H9 (cell line): ENCODE measurements at regions not wholly inside any gene's neighbourhood (a gene's known extent, or its start where the extent isn't known, plus 50 kb on each side); places are given as distances from the start of the nearest gene placed in this dataset.

ENCODE experiments used
- DNase-seq: peaks from one replicate; pipeline ENCODE4 v3.0.0-alpha.2; 2017
- H2AFZ ChIP-seq: one replicate; pipeline ENCODE4 v1.6.1; 2013; ENCODE audit warnings: mild to moderate bottlenecking, low read length, control low read depth, moderate library complexity
- H2AK5ac ChIP-seq: 2 replicates; pipeline ENCODE4 v1.6.1; 2013; ENCODE audit warnings: low read length, control low read depth, mixed read lengths; ENCODE audit not compliant: insufficient read length
- H2BK120ac ChIP-seq: one replicate; pipeline ENCODE4 v1.6.1; 2013; ENCODE audit warnings: low read depth, mild to moderate bottlenecking, low read length, control low read depth, inconsistent platforms; ENCODE audit not compliant: poor library complexity, severe bottlenecking
- H2BK12ac ChIP-seq: 2 replicates; pipeline ENCODE4 v1.6.1; 2013; ENCODE audit warnings: low read length, control low read depth, mixed read lengths, low read depth; ENCODE audit not compliant: insufficient read length
- H2BK15ac ChIP-seq: 2 replicates; pipeline ENCODE4 v1.6.1; 2013; ENCODE audit warnings: low read depth, low read length, control low read depth
- H2BK20ac ChIP-seq: one replicate; pipeline ENCODE4 v1.6.1; 2013; ENCODE audit warnings: low read depth, mild to moderate bottlenecking, low read length, control low read depth, inconsistent platforms; ENCODE audit not compliant: poor library complexity, severe bottlenecking
- H2BK5ac ChIP-seq: 2 replicates; pipeline ENCODE4 v1.6.1; 2013; ENCODE audit warnings: low read length, control low read depth, mixed read lengths; ENCODE audit not compliant: insufficient read length
- H3K14ac ChIP-seq: 2 replicates; pipeline ENCODE4 v1.6.1; 2013; ENCODE audit warnings: low read length, control low read depth; ENCODE audit not compliant: insufficient read depth
- H3K18ac ChIP-seq: 2 replicates; pipeline ENCODE4 v1.6.1; 2013; ENCODE audit warnings: low read depth, mild to moderate bottlenecking, mixed read lengths, low read length, control low read depth; ENCODE audit not compliant: insufficient read length
- H3K23ac ChIP-seq: 2 replicates; pipeline ENCODE4 v1.6.1; 2013; ENCODE audit warnings: low read length, control low read depth, mixed read lengths, low read depth; ENCODE audit not compliant: insufficient read length
- H3K23me2 ChIP-seq: 2 replicates; pipeline ENCODE4 v1.6.1; 2013; ENCODE audit warnings: low read depth, mild to moderate bottlenecking, mixed read lengths, low read length, control low read depth; ENCODE audit not compliant: insufficient read length, poor library complexity, severe bottlenecking
- H3K27ac ChIP-seq: 2 replicates; pipeline ENCODE4 v1.5.1; 2013; ENCODE audit warnings: low read length, control low read depth, mixed read lengths, low read depth; ENCODE audit not compliant: insufficient read length
- H3K27me3 ChIP-seq: 2 replicates; pipeline ENCODE4 v1.6.1; 2013; ENCODE audit warnings: low read length, control low read depth, inconsistent platforms; ENCODE audit not compliant: insufficient read depth
- H3K4ac ChIP-seq: 2 replicates; pipeline ENCODE4 v1.6.1; 2013; ENCODE audit warnings: low read depth, mild to moderate bottlenecking, control low read depth, inconsistent platforms, low read length, moderate library complexity
- H3K4me1 ChIP-seq: 2 replicates; pipeline ENCODE4 v1.6.1; 2013; ENCODE audit warnings: low read length, control low read depth, inconsistent platforms; ENCODE audit not compliant: insufficient read depth
- H3K4me2 ChIP-seq: 2 replicates; pipeline ENCODE4 v1.6.1; 2013; ENCODE audit warnings: low read length, control low read depth, mixed read lengths; ENCODE audit not compliant: insufficient read length, insufficient read depth
- H3K56ac ChIP-seq: 2 replicates; pipeline ENCODE4 v1.6.1; 2013; ENCODE audit warnings: low read depth, mild to moderate bottlenecking, mixed read lengths, low read length, control low read depth; ENCODE audit not compliant: insufficient read length
- H3K79me1 ChIP-seq: 2 replicates; pipeline ENCODE4 v1.6.1; 2013; ENCODE audit warnings: low read depth, mild to moderate bottlenecking, moderate library complexity, low read length, control low read depth, inconsistent platforms; ENCODE audit not compliant: insufficient read depth, poor library complexity, severe bottlenecking
- H3K79me2 ChIP-seq: 2 replicates; pipeline ENCODE4 v1.6.1; 2013; ENCODE audit warnings: low read length, control low read depth, inconsistent platforms; ENCODE audit not compliant: insufficient read depth
- H3K9ac ChIP-seq: 2 replicates; pipeline ENCODE4 v1.6.1; 2013; ENCODE audit warnings: low read length, control low read depth, mixed read lengths; ENCODE audit not compliant: insufficient read length; ENCODE audit errors: extremely low read depth
- H3K9me3 ChIP-seq: one replicate; pipeline ENCODE4 v1.6.1; 2013; ENCODE audit warnings: low read depth, low read length, inconsistent platforms; ENCODE audit not compliant: control insufficient read depth
- H3T11ph ChIP-seq: one replicate; pipeline ENCODE4 v1.6.1; 2013; ENCODE audit warnings: mild to moderate bottlenecking, low read length, control low read depth, inconsistent platforms
- H4K20me1 ChIP-seq: one replicate; pipeline ENCODE4 v1.6.1; 2013; ENCODE audit not compliant: control insufficient read depth, insufficient read length, insufficient read depth
- H4K5ac ChIP-seq: 2 replicates; pipeline ENCODE4 v1.6.1; 2013; ENCODE audit warnings: low read depth, mild to moderate bottlenecking, mixed read lengths, low read length, control low read depth; ENCODE audit not compliant: insufficient read length
- H4K8ac ChIP-seq: replicated peaks from 2 replicates; pipeline ENCODE4 v1.6.1; 2013; ENCODE audit warnings: low read length, control low read depth, mixed read lengths, low read depth; ENCODE audit not compliant: insufficient read length
- H4K91ac ChIP-seq: 2 replicates; pipeline ENCODE4 v1.6.1; 2013; ENCODE audit warnings: low read depth, mild to moderate bottlenecking, moderate library complexity, mixed read lengths, low read length, control low read depth; ENCODE audit not compliant: insufficient read length
- H3K27ac Mint-ChIP-seq, 3 experiments: 2 replicates in 2 of 3; 3 replicates in 1 of 3; pipeline ENCODE4 v1.8.0; 2020 to 2021; ENCODE audit warnings: mixed read lengths in 3 of 3, mild to moderate bottlenecking in 1 of 3, moderate library complexity in 1 of 3
- H3K27me3 Mint-ChIP-seq: 2 replicates; pipeline ENCODE4 v1.8.0; 2021; ENCODE audit warnings: low read depth, mild to moderate bottlenecking, moderate library complexity, mixed read lengths
- H3K36me3 Mint-ChIP-seq, 3 experiments: 2 replicates in 2 of 3; 3 replicates in 1 of 3; pipeline ENCODE4 v1.8.0; 2020 to 2021; ENCODE audit warnings: low read depth in 3 of 3, mixed read lengths in 3 of 3; ENCODE audit not compliant: insufficient read depth in 1 of 3
- H3K4me1 Mint-ChIP-seq, 2 experiments: 2 replicates each; pipeline ENCODE4 v1.8.0; 2020; ENCODE audit warnings: mixed read lengths in 2 of 2
- H3K4me3 Mint-ChIP-seq, 2 experiments: 2 replicates in 1 of 2; 3 replicates in 1 of 2; pipeline ENCODE4 v1.8.0; 2020 to 2021; ENCODE audit warnings: mild to moderate bottlenecking in 2 of 2, mixed read lengths in 2 of 2, moderate library complexity in 1 of 2
- H3K9me3 Mint-ChIP-seq, 2 experiments: 2 replicates in 1 of 2; 3 replicates in 1 of 2; pipeline ENCODE4 v1.8.0; 2020; ENCODE audit warnings: mild to moderate bottlenecking in 2 of 2, mixed read lengths in 2 of 2, moderate library complexity in 1 of 2
- CTCF ChIP-seq: fragments of 200-600 bp; sonication (generic); conservative IDR thresholded peaks from 3 replicates; pipeline ENCODE4 v1.8.0; 2021; ENCODE audit warnings: antibody characterized with exemption, mild to moderate bottlenecking
- WGBS: extraction: QIAGEN DNeasy Blood & Tissue Kit; methylation state at CpG from one replicate; pipeline ENCODE4 v1.1.7; 2013; ENCODE audit warnings: missing lambda C conversion rate, low lambda C conversion rate, mixed read lengths; ENCODE audit not compliant: insufficient read length; ENCODE audit errors: extremely low coverage; 5-methylcytosine and 5-hydroxymethylcytosine counted together

- WGBS: no CpG with 5 or more reads among the region's 4 CpGs
Observed at GRCh38 chr1:23625459-23625858, 66.1 kb upstream of the RPL11 start.

More at GRCh38 chr1:23625459-23625858, 66.1 kb upstream of the RPL11 start:
- H3K4me1 ChIP-seq: peaks cover 2% of the 10 kb centered on the region; the same call in 1 of the 2 replicates
- no peak overlapping the region for H3K14ac ChIP-seq
- H3K27ac ChIP-seq: no peak overlapping the region
- H4K91ac ChIP-seq: no peak overlapping the region
- no peak overlapping the region for H3K56ac ChIP-seq
- H3K27ac Mint-ChIP-seq: no peak overlapping the region
- H3K9me3 Mint-ChIP-seq: peaks cover 3 to 4% of the 10 kb centered on the region in 2 experiments; a peak in 4 of 5 replicates
- no peak overlapping the region for H2AK5ac ChIP-seq
- no peak for TF ChIP-seq CTCF
- no peak overlapping the region for H3K18ac ChIP-seq
- no peak overlapping the region for H3K23ac ChIP-seq
- H3K4ac ChIP-seq: no peak overlapping the region
- no peaks in the 10 kb centered on the region for H3K36me3 Mint-ChIP-seq
- no peaks in the 10 kb centered on the region for H3K23me2 ChIP-seq
- no peak overlapping the region for H3K4me2 ChIP-seq
- no peak overlapping the region for H4K5ac ChIP-seq
- no peak for DNase-seq
- no peak overlapping the region for H2BK120ac ChIP-seq
- H3K4me1 Mint-ChIP-seq: peaks cover 21 to 24% of the 10 kb centered on the region in 2 experiments
- H3K27me3 Mint-ChIP-seq: peaks cover 26% of the 10 kb centered on the region
- H3T11ph ChIP-seq: no peak overlapping the region
- H3K79me1 ChIP-seq: no peaks in the 10 kb centered on the region
- H4K20me1 ChIP-seq: no peaks in the 10 kb centered on the region
- no peak overlapping the region for H2AFZ ChIP-seq
- H3K27me3 ChIP-seq: no peaks in the 10 kb centered on the region; the same call in 1 of the 2 replicates
- no peak overlapping the region for H2BK12ac ChIP-seq
- 0 out of 2 replicates have a peak, but pooled peaks cover 2% of the 10 kb centered on the region for H3K79me2 ChIP-seq
- H3K4me3 Mint-ChIP-seq: no peak overlapping the region
- H2BK5ac ChIP-seq: no peak overlapping the region
- no peak overlapping the region for H3K9ac ChIP-seq
- no peak overlapping the region for H2BK15ac ChIP-seq
- H4K8ac ChIP-seq: no peak overlapping the region
- H2BK20ac ChIP-seq: no peak overlapping the region
- H3K9me3 ChIP-seq: no peaks in the 10 kb centered on the region
